SK-N-SH (cell line): ENCODE measurements at regions not wholly inside any gene's neighbourhood (a gene's known extent, or its start where the extent isn't known, plus 50 kb on each side); places are given as distances from the start of the nearest gene placed in this dataset.

ENCODE experiments used
- CTCF ChIA-PET: fragments of 300-600, 350-600 bp; formaldehyde crosslinking; extraction: SDS; loops from one replicate; lab custom pipeline; 2021; lab: Yijun Ruan, JAX
- POLR2A ChIA-PET: fragments of 350-600 bp; sonication (Branson Sonifier 250); formaldehyde crosslinking; extraction: SDS; loops from one replicate; lab custom pipeline; 2020; ENCODE audit warnings: antibody characterized with exemption, inconsistent platforms; lab: Yijun Ruan, JAX
- DNase-seq: peaks from one replicate; pipeline ENCODE4 v3.0.0; 2012
- H2AFZ ChIP-seq: fragments of 200-600 bp; sonication (generic); 2 replicates; pipeline ENCODE4 v1.8.1; 2016; ENCODE audit warnings: antibody characterized with exemption, mild to moderate bottlenecking, low read depth
- H3F3A ChIP-seq: fragments of 200-600 bp; sonication (generic); replicated peaks from 2 replicates; pipeline ENCODE3; 2016; ENCODE audit warnings: antibody characterized with exemption, mild to moderate bottlenecking; ENCODE audit not compliant: insufficient read depth
- H3K27ac ChIP-seq, 2 experiments: fragments of 200-500 bp in 1 of 2; fragments of 200-600 bp in 1 of 2; sonication (Bioruptor generic) in 1 of 2; sonication (generic), shearing (Covaris generic) in 1 of 2; 2 replicates each; pipeline versions ENCODE4 v1.5.1 to v1.6.1; 2014 to 2016; ENCODE audit warnings: low read depth in 2 of 2, inconsistent platforms in 1 of 2, low read length in 1 of 2, mild to moderate bottlenecking in 1 of 2, mixed read lengths in 1 of 2
- H3K27me3 ChIP-seq: fragments of 200-600 bp; sonication (generic), shearing (Covaris generic); 2 replicates; pipeline ENCODE4 v1.6.1; 2016; ENCODE audit warnings: mixed run types; ENCODE audit not compliant: insufficient read depth
- H3K36me3 ChIP-seq, 2 experiments: fragments of 200-500 bp in 1 of 2; fragments of 200-600 bp in 1 of 2; sonication (Bioruptor generic) in 1 of 2; sonication (generic) in 1 of 2; replicated peaks in 1 of 2; 2 replicates each; pipeline versions ENCODE3 to v1.5.1; 2014 to 2016; ENCODE audit warnings: low read length in 1 of 2, mild to moderate bottlenecking in 1 of 2; ENCODE audit not compliant: insufficient read depth in 2 of 2, control insufficient read depth in 1 of 2
- H3K4me1 ChIP-seq, 2 experiments: fragments of 200-500 bp in 1 of 2; fragments of 200-600 bp in 1 of 2; sonication (Bioruptor generic) in 1 of 2; sonication (generic), shearing (Covaris generic) in 1 of 2; 2 replicates each; pipeline versions ENCODE4 v1.5.1 to v1.6.1; 2014 to 2016; ENCODE audit warnings: low read depth in 1 of 2, low read length in 1 of 2, mixed run types in 1 of 2; ENCODE audit not compliant: insufficient read depth in 2 of 2, control insufficient read depth in 1 of 2
- H3K4me2 ChIP-seq: fragments of 200-600 bp; sonication (generic), shearing (Covaris generic); 2 replicates; pipeline ENCODE4 v1.6.1; 2017; ENCODE audit warnings: mixed run types
- H3K4me3 ChIP-seq, 2 experiments: fragments of 200-500 bp in 1 of 2; fragments of 200-600 bp in 1 of 2; sonication (Bioruptor generic) in 1 of 2; sonication (generic), shearing (Covaris generic) in 1 of 2; 2 replicates each; pipeline versions ENCODE4 v1.5.1 to v1.8.1; 2014 to 2016; ENCODE audit warnings: low read depth in 2 of 2, inconsistent platforms in 1 of 2, low read length in 1 of 2, mild to moderate bottlenecking in 1 of 2, mixed read lengths in 1 of 2, moderate library complexity in 1 of 2
- H3K79me2 ChIP-seq: fragments of 200-600 bp; sonication (generic); 2 replicates; pipeline ENCODE4 v1.8.1; 2017; ENCODE audit warnings: mild to moderate bottlenecking; ENCODE audit not compliant: insufficient read depth
- H3K9ac ChIP-seq: fragments of 200-600 bp; sonication (generic); 2 replicates; pipeline ENCODE4 v1.6.1; 2017; ENCODE audit warnings: mixed run types
- H3K9me2 ChIP-seq: fragments of 200-600 bp; sonication (generic); 2 replicates; pipeline ENCODE4 v1.6.1; 2017; ENCODE audit warnings: mixed run types
- H3K9me3 ChIP-seq: fragments of 200-600 bp; sonication (generic); 2 replicates; pipeline ENCODE4 v1.6.1; 2017; ENCODE audit warnings: mixed run types, mild to moderate bottlenecking, moderate library complexity
- H4K20me1 ChIP-seq: fragments of 200-600 bp; sonication (generic); 2 replicates; pipeline ENCODE4 v1.6.1; 2017; ENCODE audit warnings: mild to moderate bottlenecking, mixed run types; ENCODE audit not compliant: insufficient read depth
- CTCF ChIP-seq: fragments of 200-600 bp; sonication (generic); IDR thresholded peaks from 2 replicates; pipeline ENCODE4 v1.6.1; 2017; ENCODE audit warnings: antibody characterized with exemption, mild to moderate bottlenecking, moderate library complexity
- ELF1 ChIP-seq: IDR thresholded peaks from 2 replicates; pipeline ENCODE4 v1.4.0; 2012
- FOSL2 ChIP-seq: IDR thresholded peaks from 2 replicates; pipeline ENCODE4 v1.4.0; 2012; ENCODE audit warnings: low read depth, mild to moderate bottlenecking, moderate library complexity, borderline replicate concordance
- FOXM1 ChIP-seq: IDR thresholded peaks from 2 replicates; pipeline ENCODE4 v1.4.0; 2012; ENCODE audit warnings: low read depth, mild to moderate bottlenecking
- JUND ChIP-seq: IDR thresholded peaks from 2 replicates; pipeline ENCODE4 v1.4.0; 2012
- PBX3 ChIP-seq: IDR thresholded peaks from 2 replicates; pipeline ENCODE4; 2012
- RAD21 ChIP-seq: IDR thresholded peaks from 2 replicates; pipeline ENCODE4 v1.6.1; 2012; ENCODE audit warnings: mild to moderate bottlenecking, low read length
- RCOR1 ChIP-seq: fragments of 150-350 bp; IDR thresholded peaks from 2 replicates; pipeline ENCODE4 v1.6.1; 2017; ENCODE audit warnings: antibody characterized with exemption, low read length
- TCF12 ChIP-seq: IDR thresholded peaks from 2 replicates; pipeline ENCODE4 v1.4.0; 2012
- USF1 ChIP-seq: IDR thresholded peaks from 2 replicates; pipeline ENCODE4 v1.4.0; 2012; ENCODE audit warnings: low read depth, borderline replicate concordance
- WGBS: methylation state at CpG from one replicate; pipeline ENCODE4 v1.1.6; 2017; ENCODE audit warnings: low lambda C conversion rate; 5-methylcytosine and 5-hydroxymethylcytosine counted together

- no peak for TF ChIP-seq RAD21
Measured at GRCh38 chr3:55329849-55330248, 157.3 kb downstream of the WNT5A start (continued).

- Histone ChIP-seq H3K4me2 (no peak overlapping the region; the same call in 1 of the 2 replicates), H3K4me1 (peaks cover 2 to 17% of the 10 kb centered on the region in 2 experiments; a peak in 2 of 4 replicates), H3K36me3 (no peaks in the 10 kb centered on the region), H3F3A (peaks cover 26% of the 10 kb centered on the region), H3K9me3 (no peaks in the 10 kb centered on the region), H4K20me1 (no peaks in the 10 kb centered on the region), H3K4me3 (peak overlapping the region in 1 of 2 experiments; percentile 4; a peak in 1 of 4 replicates), H3K9me2 (no peaks in the 10 kb centered on the region), H3K27me3 (no peaks in the 10 kb centered on the region), H2AFZ (no peak overlapping the region), H3K79me2 (no peaks in the 10 kb centered on the region), H3K27ac (peak overlapping the region in 1 of 2 experiments; percentile 97; a peak in 2 of 4 replicates), H3K9ac (peak overlapping the region; percentile 9; the same call in 1 of the 2 replicates)
- CTCF ChIA-PET, result interaction anchor here (0.8 to 1.5 kb wide), 2 partner anchors 10 to 18 kb away, joined by 3 read pairs; no protein-coding TSS in a partner anchor
- TF ChIP-seq FOSL2 (0 out of 2 replicates have a peak, but pooled peaks have one; percentile 23), CTCF (no peak), TCF12 (peak; percentile 82), JUND (0 out of 2 replicates have a peak, but pooled peaks have one; percentile 9), ELF1 (no peak), USF1 (peak; percentile 55; the same call in 1 of the 2 replicates), PBX3 (peak; percentile 30; the same call in 1 of the 2 replicates)
- POLR2A ChIA-PET, result no interaction called here
- 87% methylated on average over 2 of the region's 2 CpGs for WGBS
- no peak for DNase-seq
Measured at GRCh38 chr3:55327131-55327920, 159.8 kb downstream of the WNT5A start.

GRCh38 chr3:55322638-55323037, 164.5 kb downstream of the WNT5A start:
- Histone ChIP-seq H3K79me2 (no peaks in the 10 kb centered on the region), H3K36me3 (no peaks in the 10 kb centered on the region), H3K27ac (no peak overlapping the region), H2AFZ (peak overlapping the region; percentile 45; the same call in 1 of the 2 replicates), H3K9me3 (no peaks in the 10 kb centered on the region), H3K9me2 (no peaks in the 10 kb centered on the region), H3F3A (no peaks in the 10 kb centered on the region), H3K4me2 (no peak overlapping the region)
- no peak for DNase-seq
- POLR2A ChIA-PET, result no interaction called here
- no peak for TF ChIP-seq RCOR1
- TF ChIP-seq PBX3, result 0 out of 2 replicates have a peak, but pooled peaks have one; percentile 5
- TF ChIP-seq FOXM1, result no peak
- TF ChIP-seq, all 33 proteins: peak for 1
- 75% methylated on average over 6 of the region's 7 CpGs for WGBS
- H3K4me1 ChIP-seq, result peaks cover 2 to 5% of the 10 kb centered on the region in 2 experiments; a peak in 2 of 4 replicates
- CTCF ChIA-PET, result no interaction called here
- no peaks in the 10 kb centered on the region for H3K27me3 ChIP-seq
- no peak overlapping the region for H3K9ac ChIP-seq
- H3K4me3 ChIP-seq, result no peak overlapping the region
- no peaks in the 10 kb centered on the region for H4K20me1 ChIP-seq
